Activated T-cell treated with anti-CD3 and anti-CD28 coated beads, Interleukin-2, amount 50 U/mL, for 72 hours (primary cell): ENCODE measurements at regions not wholly inside any gene's neighbourhood (a gene's known extent, or its start where the extent isn't known, plus 50 kb on each side); places are given as distances from the start of the nearest gene placed in this dataset.
"Not testable (repeated sequence)": the region's sequence is repeated elsewhere in the genome, so short reads cannot be mapped to it uniquely, and the experiment has no call there.

Source experiments
- ATAC-seq, 2 donors: fragments of 150-1000 bp; cut with Tn5 transposase; replicated peaks in 1 of 2; 2 replicates each; pipeline ENCODE4 v1.10.0; 2021; ENCODE audit warnings: moderate library complexity in 2 of 2, mild to moderate bottlenecking in 1 of 2
- DNase-seq, 2 donors: peaks; one replicate each; pipeline ENCODE4 v3.0.0; 2021 to 2022; ENCODE audit warnings: mixed read lengths in 1 of 2
- H3K27ac Mint-ChIP-seq: one replicate; pipeline ENCODE4 v1.8.0; 2022; ENCODE audit warnings: mild to moderate bottlenecking, moderate library complexity, mixed read lengths
- H3K27me3 Mint-ChIP-seq: one replicate; pipeline ENCODE4 v1.8.0; 2022; ENCODE audit warnings: low read depth, mixed read lengths
- H3K36me3 Mint-ChIP-seq, 2 donors: one replicate each; pipeline ENCODE4 v1.8.0; 2022; ENCODE audit warnings: mixed read lengths in 2 of 2, mild to moderate bottlenecking in 1 of 2; ENCODE audit not compliant: insufficient read depth in 2 of 2
- H3K4me1 Mint-ChIP-seq: one replicate; pipeline ENCODE4 v1.8.0; 2022; ENCODE audit warnings: low read depth, mixed read lengths
- H3K4me3 Mint-ChIP-seq, 2 donors: one replicate each; pipeline ENCODE4 v1.8.0; 2022; ENCODE audit warnings: mild to moderate bottlenecking in 2 of 2, mixed read lengths in 2 of 2, moderate library complexity in 2 of 2
- H3K9me3 Mint-ChIP-seq, 2 donors: one replicate each; pipeline ENCODE4 v1.8.0; 2022; ENCODE audit warnings: mixed read lengths in 2 of 2

DNA sequence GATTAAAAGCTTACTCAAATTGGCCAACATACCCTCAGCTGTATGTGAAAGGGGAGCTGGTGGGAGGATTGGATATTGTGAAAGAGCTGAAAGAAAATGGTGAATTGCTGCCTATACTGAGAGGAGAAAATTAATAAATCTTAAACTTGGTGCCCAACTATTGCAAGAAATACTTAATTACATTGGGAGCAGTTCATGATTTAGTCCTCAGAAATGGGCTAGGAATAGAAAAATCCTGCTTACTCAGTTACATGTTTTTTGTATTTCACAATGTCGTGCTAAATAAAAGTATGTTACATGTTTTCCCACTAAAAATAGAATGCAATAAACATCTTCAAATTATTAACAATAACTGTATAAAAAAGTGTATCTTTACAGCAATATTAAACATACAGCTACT lies 100.0 kb downstream of the FAM217A start:
- not testable (repeated sequence) for ATAC-seq, H3K9me3 Mint-ChIP-seq, DNase-seq, H3K27ac Mint-ChIP-seq, H3K36me3 Mint-ChIP-seq
- H3K4me3 Mint-ChIP-seq = peak overlapping the region in 1 of 2 donors; percentile 74
- H3K4me1 Mint-ChIP-seq = peaks cover 12% of the 10 kb centered on the region
- peaks cover 24% of the 10 kb centered on the region for H3K27me3 Mint-ChIP-seq

DNA sequence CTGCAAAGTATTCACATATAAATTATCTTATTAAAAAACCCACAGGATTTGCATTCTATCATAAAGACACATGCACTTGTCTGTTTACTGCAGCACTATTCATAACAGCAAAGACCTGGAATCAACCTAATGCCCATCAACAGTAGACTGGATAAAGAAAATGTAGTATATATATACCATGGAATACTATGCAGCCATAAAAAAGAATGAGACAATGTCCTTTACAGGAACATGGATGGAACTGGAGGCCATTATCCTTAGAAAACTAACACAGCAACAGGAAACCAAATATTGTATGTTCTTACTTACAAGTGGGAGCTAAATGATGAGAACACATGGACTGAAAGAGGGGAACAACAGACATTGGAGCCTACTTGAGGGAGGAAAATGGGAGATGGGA lies 97.0 kb downstream of the FAM217A start:
- ATAC-seq = no peak
- Mint-ChIP-seq H3K27ac (no peak overlapping the region), H3K36me3 (peaks cover 0 to 2% of the 10 kb centered on the region in 2 donors), H3K4me3 (no peak overlapping the region), H3K4me1 (peaks cover 19% of the 10 kb centered on the region), H3K9me3 (peaks cover 0 to 2% of the 10 kb centered on the region in 2 donors), H3K27me3 (peaks cover 7% of the 10 kb centered on the region)
- DNase-seq = no peak

DNA sequence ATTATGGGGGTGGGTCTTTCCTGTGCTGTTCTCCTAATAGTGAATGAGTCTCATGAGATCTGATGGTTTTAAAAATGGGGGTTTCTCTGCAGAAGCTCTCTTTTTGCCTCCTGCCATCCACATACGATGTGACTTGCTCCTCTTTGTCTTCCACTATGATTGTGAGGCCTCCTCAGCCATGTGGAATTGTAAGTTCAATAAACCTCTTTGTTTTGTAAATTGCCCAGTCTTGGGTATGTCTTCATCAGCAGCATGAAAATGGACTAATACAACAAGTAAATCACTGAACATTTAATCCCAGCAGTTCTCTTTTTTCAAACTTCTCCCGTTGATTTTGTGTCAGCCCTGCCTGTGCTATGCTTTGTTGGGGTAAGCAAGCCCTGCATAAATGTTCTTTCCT lies 95.2 kb downstream of the FAM217A start:
- no peak overlapping the region for H3K27ac Mint-ChIP-seq
- no peaks in the 10 kb centered on the region for H3K27me3 Mint-ChIP-seq
- H3K36me3 Mint-ChIP-seq = peaks cover 2% of the 10 kb centered on the region in 2 donors
- peaks cover 15% of the 10 kb centered on the region for H3K4me1 Mint-ChIP-seq
- ATAC-seq = no peak
- no peak for DNase-seq
- H3K9me3 Mint-ChIP-seq = peaks cover 0 to 2% of the 10 kb centered on the region in 2 donors
- no peak overlapping the region for H3K4me3 Mint-ChIP-seq

DNA sequence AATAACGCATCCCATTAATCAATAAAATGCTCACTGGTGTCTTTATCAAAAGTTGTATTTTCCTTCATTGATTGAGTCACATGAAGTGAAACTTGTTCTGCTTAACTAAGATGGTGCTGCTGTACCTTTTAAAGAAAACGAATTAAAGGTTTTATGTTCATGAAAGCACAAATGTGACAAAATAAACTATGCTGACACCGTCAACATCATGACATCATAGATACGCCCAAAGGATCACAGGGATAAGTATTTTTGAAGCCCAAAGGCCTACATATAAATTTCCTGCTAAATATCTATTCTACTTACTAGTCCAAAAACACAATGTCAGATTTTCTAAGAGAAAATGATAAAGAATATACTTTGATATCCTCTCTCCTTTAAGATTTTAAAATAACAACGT lies 94.4 kb downstream of the FAM217A start:
- Mint-ChIP-seq H3K4me3 (no peak overlapping the region), H3K4me1 (peaks cover 14% of the 10 kb centered on the region), H3K36me3 (peaks cover 2% of the 10 kb centered on the region in 2 donors), H3K27me3 (no peaks in the 10 kb centered on the region), H3K9me3 (peaks cover 0 to 2% of the 10 kb centered on the region in 2 donors), H3K27ac (no peak overlapping the region)
- DNase-seq = no peak
- ATAC-seq = no peak

- Mint-ChIP-seq H3K4me3 (no peak overlapping the region), H3K4me1 (peaks cover 21% of the 10 kb centered on the region), H3K9me3 (peaks cover 0 to 2% of the 10 kb centered on the region in 2 donors), H3K27ac (no peak overlapping the region), H3K36me3 (peaks cover 2% of the 10 kb centered on the region in 2 donors), H3K27me3 (no peaks in the 10 kb centered on the region)
- no peak for DNase-seq
- no peak for ATAC-seq
These were observed 92.7 kb downstream of the FAM217A start for GRCh38 chr6:3986241-3986640.

DNA sequence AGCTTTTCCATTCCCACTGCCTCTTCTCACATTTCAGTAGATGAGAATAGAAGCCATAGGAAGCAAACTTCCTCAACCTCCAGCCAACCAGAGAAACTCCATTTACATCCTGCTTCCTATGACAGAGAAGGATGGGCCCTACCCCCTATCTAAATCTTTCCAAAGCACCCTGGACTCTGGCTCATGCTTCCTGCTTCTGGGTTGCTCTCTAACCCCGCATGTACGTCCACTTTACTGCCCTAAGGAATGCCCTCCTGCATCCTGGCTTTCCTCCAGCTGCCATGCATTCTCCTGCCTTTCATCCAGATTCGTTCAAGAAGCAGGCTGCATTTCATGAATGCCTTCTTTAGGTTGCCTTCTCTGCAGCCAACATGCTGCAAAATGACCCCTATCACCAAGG lies 91.9 kb downstream of the FAM217A start:
- Mint-ChIP-seq H3K4me3 (no peak overlapping the region), H3K27ac (no peak overlapping the region), H3K36me3 (peaks cover under 1 to 2% of the 10 kb centered on the region in 2 donors), H3K9me3 (peaks cover 0 to under 1% of the 10 kb centered on the region in 2 donors), H3K4me1 (peaks cover 21% of the 10 kb centered on the region), H3K27me3 (no peaks in the 10 kb centered on the region)
- ATAC-seq (no peak), DNase-seq (no peak)

DNA sequence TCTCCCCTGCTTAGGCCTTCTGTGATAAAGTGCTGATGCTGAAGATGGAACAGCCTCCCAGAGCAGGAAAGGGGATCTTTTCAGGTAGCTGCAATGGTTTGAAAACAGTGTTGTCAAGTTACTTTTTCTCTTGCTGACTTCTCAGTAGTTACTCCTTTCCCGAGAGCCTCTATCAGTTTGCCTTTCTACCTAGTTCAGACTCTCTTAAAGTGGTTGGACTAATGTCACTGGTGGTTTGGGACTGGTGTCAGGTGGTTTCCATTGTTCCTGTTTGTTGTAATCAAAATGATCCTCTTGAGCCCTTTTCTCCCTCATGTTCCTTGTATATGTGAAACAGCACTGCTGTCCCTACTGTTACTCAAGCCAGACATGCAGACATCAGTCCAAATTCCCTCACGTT lies 91.4 kb downstream of the FAM217A start:
- H3K27me3 Mint-ChIP-seq = no peaks in the 10 kb centered on the region
- DNase-seq = no peak
- no peak for ATAC-seq
- no peak overlapping the region for H3K27ac Mint-ChIP-seq
- no peaks in the 10 kb centered on the region for H3K9me3 Mint-ChIP-seq
- peaks cover 21% of the 10 kb centered on the region for H3K4me1 Mint-ChIP-seq
- no peak overlapping the region for H3K4me3 Mint-ChIP-seq
- H3K36me3 Mint-ChIP-seq = peaks cover 0 to 2% of the 10 kb centered on the region in 2 donors

DNA sequence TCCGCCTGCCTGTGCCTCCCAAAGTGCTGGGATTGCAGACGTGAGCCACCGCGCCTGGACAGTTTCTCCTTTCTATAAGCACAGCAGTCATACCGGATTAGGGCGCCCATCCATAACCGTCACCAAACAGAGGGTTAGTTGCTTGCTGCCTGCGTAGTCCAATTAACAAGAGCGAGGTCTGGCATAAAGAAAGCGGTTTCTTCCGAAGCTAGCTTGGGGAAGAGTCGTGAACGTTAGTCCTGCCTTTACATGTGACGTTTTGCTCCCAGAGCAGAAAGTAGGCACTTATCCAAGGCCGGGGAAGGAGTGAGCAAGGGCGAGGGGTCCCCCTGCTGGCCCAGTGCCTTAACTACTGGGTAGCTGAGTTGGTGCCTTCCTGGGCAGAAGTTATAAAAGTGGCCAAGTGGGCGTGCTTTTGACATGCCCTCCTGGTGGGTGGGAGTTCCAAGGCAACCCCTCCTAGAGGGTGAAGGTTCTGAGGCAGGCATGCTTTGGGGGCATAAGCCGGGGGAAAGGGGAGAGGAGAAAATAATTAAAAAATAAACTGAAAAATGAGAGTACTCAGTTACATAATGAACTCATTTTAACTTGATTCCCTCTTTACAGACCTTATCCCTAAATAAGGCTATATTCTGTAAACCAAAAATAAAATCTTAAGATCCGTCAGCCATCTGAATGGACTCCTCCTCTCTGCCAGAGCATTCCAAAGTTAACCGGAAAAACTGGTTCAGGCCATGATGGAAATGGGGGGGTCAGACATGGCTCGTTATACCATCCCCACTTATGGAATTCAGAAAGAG lies 88.0 kb downstream of the FAM217A start:
- Mint-ChIP-seq H3K4me1 (peaks cover 21% of the 10 kb centered on the region), H3K9me3 (no peaks in the 10 kb centered on the region), H3K4me3 (no peak overlapping the region), H3K27me3 (no peaks in the 10 kb centered on the region), H3K36me3 (peaks cover 0 to 2% of the 10 kb centered on the region in 2 donors), H3K27ac (no peak overlapping the region)
- DNase-seq = peak; percentile 72
- ATAC-seq = peak; percentile 77 to 83

- Mint-ChIP-seq H3K36me3 (peaks cover 0 to 2% of the 10 kb centered on the region in 2 donors), H3K27me3 (no peaks in the 10 kb centered on the region), H3K9me3 (no peaks in the 10 kb centered on the region), H3K4me3 (no peak overlapping the region), H3K27ac (no peak overlapping the region), H3K4me1 (peaks cover 14% of the 10 kb centered on the region)
- ATAC-seq = no peak
- no peak for DNase-seq
These were observed 87.0 kb downstream of the FAM217A start for GRCh38 chr6:3991941-3992340.

DNA sequence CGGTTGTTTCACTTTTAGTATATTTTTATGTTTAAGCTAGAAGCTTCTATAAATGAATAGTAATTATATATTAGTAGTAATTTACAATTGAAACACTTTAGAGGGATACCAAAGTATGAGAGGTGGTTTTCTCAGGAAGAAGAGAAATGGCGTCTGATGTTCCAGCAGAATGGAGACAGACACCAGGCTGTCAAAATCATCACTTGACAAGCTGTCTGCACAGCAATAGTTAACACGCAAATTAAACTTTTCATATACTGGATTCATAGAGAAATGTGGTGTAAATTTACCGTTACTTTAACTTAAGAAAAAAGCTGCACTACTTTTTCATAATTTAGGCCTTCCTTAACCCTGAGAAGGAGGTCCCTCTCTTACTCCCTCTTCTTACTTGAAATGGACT lies 82.6 kb downstream of the FAM217A start:
- peaks cover 5% of the 10 kb centered on the region for H3K4me1 Mint-ChIP-seq
- no peaks in the 10 kb centered on the region for H3K9me3 Mint-ChIP-seq
- no peak for DNase-seq
- no peaks in the 10 kb centered on the region for H3K27me3 Mint-ChIP-seq
- H3K36me3 Mint-ChIP-seq = no peaks in the 10 kb centered on the region
- no peak overlapping the region for H3K4me3 Mint-ChIP-seq
- no peak overlapping the region for H3K27ac Mint-ChIP-seq
- ATAC-seq = no peak

- H3K27ac Mint-ChIP-seq = no peak overlapping the region
- ATAC-seq (no peak), DNase-seq (no peak)
- no peaks in the 10 kb centered on the region for H3K9me3 Mint-ChIP-seq
- H3K36me3 Mint-ChIP-seq = no peaks in the 10 kb centered on the region
- no peak overlapping the region for H3K4me3 Mint-ChIP-seq
- H3K4me1 Mint-ChIP-seq = peaks cover 14% of the 10 kb centered on the region
- H3K27me3 Mint-ChIP-seq = no peaks in the 10 kb centered on the region
These were observed 81.7 kb downstream of the FAM217A start for GRCh38 chr6:3997177-3997770.

GRCh38 chr6:3999800-4000661 lies 78.9 kb downstream of the FAM217A start:
- ATAC-seq (no peak), DNase-seq (no peak)
- H3K27me3 Mint-ChIP-seq = no peaks in the 10 kb centered on the region
- no peaks in the 10 kb centered on the region for H3K9me3 Mint-ChIP-seq
- no peak overlapping the region for H3K4me3 Mint-ChIP-seq
- H3K36me3 Mint-ChIP-seq = no peaks in the 10 kb centered on the region
- H3K4me1 Mint-ChIP-seq = peaks cover 21% of the 10 kb centered on the region
- no peak overlapping the region for H3K27ac Mint-ChIP-seq

GRCh38 chr6:4004249-4004648 lies 74.7 kb downstream of the FAM217A start:
- Mint-ChIP-seq H3K9me3 (no peaks in the 10 kb centered on the region), H3K27me3 (no peaks in the 10 kb centered on the region), H3K27ac (no peak overlapping the region), H3K4me3 (no peak overlapping the region), H3K36me3 (no peaks in the 10 kb centered on the region), H3K4me1 (peaks cover 21% of the 10 kb centered on the region)
- DNase-seq (no peak), ATAC-seq (peak; percentile 51 to 69)
